Peyer's patch (tissue), 4 donors: ENCODE measurements at regions not wholly inside any gene's neighbourhood (a gene's known extent, or its start where the extent isn't known, plus 50 kb on each side); places are given as distances from the start of the nearest gene placed in this dataset.

Experiments used
- CTCF ChIP-seq, 6 experiments: fragments of 450-650 bp in 4 of 6; fragments of 200-600 bp in 2 of 6; sonication (generic) in 1 of 6; IDR thresholded peaks; one replicate each; pipeline ENCODE4 v1.5.1; 2017 to 2019; ENCODE audit warnings: antibody characterized with exemption in 6 of 6, mild to moderate bottlenecking in 3 of 6, moderate library complexity in 1 of 6
- POLR2A ChIP-seq, 2 donors: fragments of 450-650 bp; IDR thresholded peaks; one replicate each; pipeline ENCODE4 v1.5.1; 2017; ENCODE audit warnings: antibody characterized with exemption in 2 of 2, mild to moderate bottlenecking in 2 of 2, moderate library complexity in 2 of 2

- no peak for TF ChIP-seq CTCF (IDR thresholded peaks at IDR 0.05)
- no peak for TF ChIP-seq POLR2A (IDR thresholded peaks at IDR 0.05)
Measured at GRCh38 chr13:29688193-29688592, 92.7 kb upstream of the SLC7A1 start.
